ENCODE measurements at regions not wholly inside any gene's neighbourhood (a gene's known extent, or its start where the extent isn't known, plus 50 kb on each side); places are given as distances from the start of the nearest gene placed in this dataset.

DNA sequence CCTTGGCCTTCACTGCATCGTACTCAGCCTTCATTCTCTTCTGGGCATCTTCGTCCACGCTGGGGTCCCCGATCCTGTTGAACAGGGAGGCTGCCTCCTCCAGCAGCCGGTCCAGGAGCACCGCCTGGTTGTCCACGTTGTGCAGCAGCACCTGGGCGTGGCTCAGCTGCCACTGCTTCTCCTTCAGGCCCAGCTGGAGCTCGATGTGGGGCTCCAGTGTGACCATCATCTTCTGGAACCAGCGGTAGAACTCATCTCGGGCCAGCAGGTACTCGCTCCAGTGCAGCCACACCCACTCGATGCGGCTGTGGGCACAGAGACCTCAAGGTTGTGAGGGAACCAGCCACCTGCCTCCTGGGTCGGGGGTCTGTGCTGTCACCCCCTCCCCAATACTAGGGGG, 50.5 kb downstream of the SYNE3 start:
- no peak for ATAC-seq
- no peaks in the 10 kb centered on the region for H3K36me3 Mint-ChIP-seq (ENCODE audit: low read depth)
- no peaks in the 10 kb centered on the region for H3K9me2 ChIP-seq (ENCODE audit: insufficient read depth)

More for the DNA sequence above, 50.5 kb downstream of the SYNE3 start:
- peaks cover 10% of the 10 kb centered on the region for H3K4me1 Mint-ChIP-seq
- no peaks in the 10 kb centered on the region for H3K79me2 ChIP-seq (replicated peaks; ENCODE audit: insufficient read depth)
- peaks cover 4% of the 10 kb centered on the region; the same call in 1 of the 2 replicates for H3K4me1 ChIP-seq (ENCODE audit: insufficient read depth)
- H2AFZ ChIP-seq, result no peak overlapping the region
- no peaks in the 10 kb centered on the region for H3F3A ChIP-seq (replicated peaks; ENCODE audit: low read depth)
- H3K27me3 ChIP-seq (ENCODE audit: insufficient read depth), result no peaks in the 10 kb centered on the region
- H3K27me3 Mint-ChIP-seq (ENCODE audit: insufficient read depth, low read depth, poor library complexity), result peaks cover 7% of the 10 kb centered on the region
- no peak overlapping the region for H3K4me2 ChIP-seq
- no peak overlapping the region for H3K4me3 Mint-ChIP-seq
- H3K9me3 Mint-ChIP-seq, result no peaks in the 10 kb centered on the region
- H3K4me3 ChIP-seq, result no peak overlapping the region
- DNase-seq (ENCODE audit: low spot score), result no peak
- no peak overlapping the region for H3K27ac Mint-ChIP-seq
- TF ChIP-seq JUNB (IDR thresholded peaks at IDR 0.05; ENCODE audit: unreplicated experiment), result no peak
- TF ChIP-seq STAT1 (IDR thresholded peaks at IDR 0.05; ENCODE audit: unreplicated experiment), result no peak
- no peak for TF ChIP-seq ZNF331 (CRISPR knock-in tag; IDR thresholded peaks at IDR 0.05; ENCODE audit: low read depth)
- TF ChIP-seq, protein P1, sequence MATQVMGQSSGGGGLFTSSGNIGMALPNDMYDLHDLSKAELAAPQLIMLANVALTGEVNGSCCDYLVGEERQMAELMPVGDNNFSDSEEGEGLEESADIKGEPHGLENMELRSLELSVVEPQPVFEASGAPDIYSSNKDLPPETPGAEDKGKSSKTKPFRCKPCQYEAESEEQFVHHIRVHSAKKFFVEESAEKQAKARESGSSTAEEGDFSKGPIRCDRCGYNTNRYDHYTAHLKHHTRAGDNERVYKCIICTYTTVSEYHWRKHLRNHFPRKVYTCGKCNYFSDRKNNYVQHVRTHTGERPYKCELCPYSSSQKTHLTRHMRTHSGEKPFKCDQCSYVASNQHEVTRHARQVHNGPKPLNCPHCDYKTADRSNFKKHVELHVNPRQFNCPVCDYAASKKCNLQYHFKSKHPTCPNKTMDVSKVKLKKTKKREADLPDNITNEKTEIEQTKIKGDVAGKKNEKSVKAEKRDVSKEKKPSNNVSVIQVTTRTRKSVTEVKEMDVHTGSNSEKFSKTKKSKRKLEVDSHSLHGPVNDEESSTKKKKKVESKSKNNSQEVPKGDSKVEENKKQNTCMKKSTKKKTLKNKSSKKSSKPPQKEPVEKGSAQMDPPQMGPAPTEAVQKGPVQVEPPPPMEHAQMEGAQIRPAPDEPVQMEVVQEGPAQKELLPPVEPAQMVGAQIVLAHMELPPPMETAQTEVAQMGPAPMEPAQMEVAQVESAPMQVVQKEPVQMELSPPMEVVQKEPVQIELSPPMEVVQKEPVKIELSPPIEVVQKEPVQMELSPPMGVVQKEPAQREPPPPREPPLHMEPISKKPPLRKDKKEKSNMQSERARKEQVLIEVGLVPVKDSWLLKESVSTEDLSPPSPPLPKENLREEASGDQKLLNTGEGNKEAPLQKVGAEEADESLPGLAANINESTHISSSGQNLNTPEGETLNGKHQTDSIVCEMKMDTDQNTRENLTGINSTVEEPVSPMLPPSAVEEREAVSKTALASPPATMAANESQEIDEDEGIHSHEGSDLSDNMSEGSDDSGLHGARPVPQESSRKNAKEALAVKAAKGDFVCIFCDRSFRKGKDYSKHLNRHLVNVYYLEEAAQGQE (IDR thresholded peaks at IDR 0.05; ENCODE audit: unreplicated experiment), result no peak
- no peak for TF ChIP-seq CREB1 (CRISPR knock-in tag; IDR thresholded peaks at IDR 0.05; ENCODE audit: low read depth)
- TF ChIP-seq, protein P2, sequence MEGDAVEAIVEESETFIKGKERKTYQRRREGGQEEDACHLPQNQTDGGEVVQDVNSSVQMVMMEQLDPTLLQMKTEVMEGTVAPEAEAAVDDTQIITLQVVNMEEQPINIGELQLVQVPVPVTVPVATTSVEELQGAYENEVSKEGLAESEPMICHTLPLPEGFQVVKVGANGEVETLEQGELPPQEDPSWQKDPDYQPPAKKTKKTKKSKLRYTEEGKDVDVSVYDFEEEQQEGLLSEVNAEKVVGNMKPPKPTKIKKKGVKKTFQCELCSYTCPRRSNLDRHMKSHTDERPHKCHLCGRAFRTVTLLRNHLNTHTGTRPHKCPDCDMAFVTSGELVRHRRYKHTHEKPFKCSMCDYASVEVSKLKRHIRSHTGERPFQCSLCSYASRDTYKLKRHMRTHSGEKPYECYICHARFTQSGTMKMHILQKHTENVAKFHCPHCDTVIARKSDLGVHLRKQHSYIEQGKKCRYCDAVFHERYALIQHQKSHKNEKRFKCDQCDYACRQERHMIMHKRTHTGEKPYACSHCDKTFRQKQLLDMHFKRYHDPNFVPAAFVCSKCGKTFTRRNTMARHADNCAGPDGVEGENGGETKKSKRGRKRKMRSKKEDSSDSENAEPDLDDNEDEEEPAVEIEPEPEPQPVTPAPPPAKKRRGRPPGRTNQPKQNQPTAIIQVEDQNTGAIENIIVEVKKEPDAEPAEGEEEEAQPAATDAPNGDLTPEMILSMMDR (conservative IDR thresholded peaks at IDR 0.05; ENCODE audit: low read depth in 2 of 2), result no peak
- no peak for TF ChIP-seq NANOG (IDR thresholded peaks at IDR 0.05; ENCODE audit: borderline replicate concordance)
- no peak for TF ChIP-seq EZH2phosphoT487 (IDR thresholded peaks at IDR 0.05; ENCODE audit: unreplicated experiment)
- TF ChIP-seq, protein P3, sequence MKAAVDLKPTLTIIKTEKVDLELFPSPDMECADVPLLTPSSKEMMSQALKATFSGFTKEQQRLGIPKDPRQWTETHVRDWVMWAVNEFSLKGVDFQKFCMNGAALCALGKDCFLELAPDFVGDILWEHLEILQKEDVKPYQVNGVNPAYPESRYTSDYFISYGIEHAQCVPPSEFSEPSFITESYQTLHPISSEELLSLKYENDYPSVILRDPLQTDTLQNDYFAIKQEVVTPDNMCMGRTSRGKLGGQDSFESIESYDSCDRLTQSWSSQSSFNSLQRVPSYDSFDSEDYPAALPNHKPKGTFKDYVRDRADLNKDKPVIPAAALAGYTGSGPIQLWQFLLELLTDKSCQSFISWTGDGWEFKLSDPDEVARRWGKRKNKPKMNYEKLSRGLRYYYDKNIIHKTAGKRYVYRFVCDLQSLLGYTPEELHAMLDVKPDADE (IDR thresholded peaks at IDR 0.05), result no peak
- TF ChIP-seq ZNF114 (CRISPR knock-in tag; IDR thresholded peaks at IDR 0.05), result no peak
- TF ChIP-seq, protein P4, sequence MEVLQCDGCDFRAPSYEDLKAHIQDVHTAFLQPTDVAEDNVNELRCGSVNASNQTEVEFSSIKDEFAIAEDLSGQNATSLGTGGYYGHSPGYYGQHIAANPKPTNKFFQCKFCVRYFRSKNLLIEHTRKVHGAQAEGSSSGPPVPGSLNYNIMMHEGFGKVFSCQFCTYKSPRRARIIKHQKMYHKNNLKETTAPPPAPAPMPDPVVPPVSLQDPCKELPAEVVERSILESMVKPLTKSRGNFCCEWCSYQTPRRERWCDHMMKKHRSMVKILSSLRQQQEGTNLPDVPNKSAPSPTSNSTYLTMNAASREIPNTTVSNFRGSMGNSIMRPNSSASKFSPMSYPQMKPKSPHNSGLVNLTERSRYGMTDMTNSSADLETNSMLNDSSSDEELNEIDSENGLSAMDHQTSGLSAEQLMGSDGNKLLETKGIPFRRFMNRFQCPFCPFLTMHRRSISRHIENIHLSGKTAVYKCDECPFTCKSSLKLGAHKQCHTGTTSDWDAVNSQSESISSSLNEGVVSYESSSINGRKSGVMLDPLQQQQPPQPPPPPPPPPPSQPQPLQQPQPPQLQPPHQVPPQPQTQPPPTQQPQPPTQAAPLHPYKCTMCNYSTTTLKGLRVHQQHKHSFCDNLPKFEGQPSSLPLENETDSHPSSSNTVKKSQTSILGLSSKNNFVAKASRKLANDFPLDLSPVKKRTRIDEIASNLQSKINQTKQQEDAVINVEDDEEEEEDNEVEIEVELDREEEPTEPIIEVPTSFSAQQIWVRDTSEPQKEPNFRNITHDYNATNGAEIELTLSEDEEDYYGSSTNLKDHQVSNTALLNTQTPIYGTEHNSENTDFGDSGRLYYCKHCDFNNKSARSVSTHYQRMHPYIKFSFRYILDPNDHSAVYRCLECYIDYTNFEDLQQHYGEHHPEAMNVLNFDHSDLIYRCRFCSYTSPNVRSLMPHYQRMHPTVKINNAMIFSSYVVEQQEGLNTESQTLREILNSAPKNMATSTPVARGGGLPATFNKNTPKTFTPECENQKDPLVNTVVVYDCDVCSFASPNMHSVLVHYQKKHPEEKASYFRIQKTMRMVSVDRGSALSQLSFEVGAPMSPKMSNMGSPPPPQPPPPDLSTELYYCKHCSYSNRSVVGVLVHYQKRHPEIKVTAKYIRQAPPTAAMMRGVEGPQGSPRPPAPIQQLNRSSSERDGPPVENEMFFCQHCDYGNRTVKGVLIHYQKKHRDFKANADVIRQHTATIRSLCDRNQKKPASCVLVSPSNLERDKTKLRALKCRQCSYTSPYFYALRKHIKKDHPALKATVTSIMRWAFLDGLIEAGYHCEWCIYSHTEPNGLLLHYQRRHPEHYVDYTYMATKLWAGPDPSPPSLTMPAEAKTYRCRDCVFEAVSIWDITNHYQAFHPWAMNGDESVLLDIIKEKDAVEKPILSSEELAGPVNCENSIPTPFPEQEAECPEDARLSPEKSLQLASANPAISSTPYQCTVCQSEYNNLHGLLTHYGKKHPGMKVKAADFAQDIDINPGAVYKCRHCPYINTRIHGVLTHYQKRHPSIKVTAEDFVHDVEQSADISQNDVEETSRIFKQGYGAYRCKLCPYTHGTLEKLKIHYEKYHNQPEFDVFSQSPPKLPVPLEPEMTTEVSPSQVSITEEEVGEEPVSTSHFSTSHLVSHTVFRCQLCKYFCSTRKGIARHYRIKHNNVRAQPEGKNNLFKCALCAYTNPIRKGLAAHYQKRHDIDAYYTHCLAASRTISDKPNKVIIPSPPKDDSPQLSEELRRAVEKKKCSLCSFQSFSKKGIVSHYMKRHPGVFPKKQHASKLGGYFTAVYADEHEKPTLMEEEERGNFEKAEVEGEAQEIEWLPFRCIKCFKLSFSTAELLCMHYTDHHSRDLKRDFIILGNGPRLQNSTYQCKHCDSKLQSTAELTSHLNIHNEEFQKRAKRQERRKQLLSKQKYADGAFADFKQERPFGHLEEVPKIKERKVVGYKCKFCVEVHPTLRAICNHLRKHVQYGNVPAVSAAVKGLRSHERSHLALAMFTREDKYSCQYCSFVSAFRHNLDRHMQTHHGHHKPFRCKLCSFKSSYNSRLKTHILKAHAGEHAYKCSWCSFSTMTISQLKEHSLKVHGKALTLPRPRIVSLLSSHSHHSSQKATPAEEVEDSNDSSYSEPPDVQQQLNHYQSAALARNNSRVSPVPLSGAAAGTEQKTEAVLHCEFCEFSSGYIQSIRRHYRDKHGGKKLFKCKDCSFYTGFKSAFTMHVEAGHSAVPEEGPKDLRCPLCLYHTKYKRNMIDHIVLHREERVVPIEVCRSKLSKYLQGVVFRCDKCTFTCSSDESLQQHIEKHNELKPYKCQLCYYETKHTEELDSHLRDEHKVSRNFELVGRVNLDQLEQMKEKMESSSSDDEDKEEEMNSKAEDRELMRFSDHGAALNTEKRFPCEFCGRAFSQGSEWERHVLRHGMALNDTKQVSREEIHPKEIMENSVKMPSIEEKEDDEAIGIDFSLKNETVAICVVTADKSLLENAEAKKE (CRISPR knock-in tag; IDR thresholded peaks at IDR 0.05), result no peak
- H3K36me3 ChIP-seq (ENCODE audit: insufficient read depth), result no peaks in the 10 kb centered on the region
- H3K27ac ChIP-seq (ENCODE audit: low read depth), result no peak overlapping the region
- H4K20me1 ChIP-seq (replicated peaks; ENCODE audit: insufficient read depth), result no peaks in the 10 kb centered on the region
